SK-N-SH (cell line): ENCODE measurements at regions not wholly inside any gene's neighbourhood (a gene's known extent, or its start where the extent isn't known, plus 50 kb on each side); places are given as distances from the start of the nearest gene placed in this dataset.

Source experiments
- CHD2 ChIP-seq: fragments of 150-350 bp; IDR thresholded peaks from 2 replicates; pipeline ENCODE4 v1.6.1; 2018; ENCODE audit warnings: low read length; ENCODE audit not compliant: partially characterized antibody
- CTCF ChIP-seq: fragments of 200-600 bp; sonication (generic); IDR thresholded peaks from 2 replicates; pipeline ENCODE4 v1.6.1; 2017; ENCODE audit warnings: antibody characterized with exemption, mild to moderate bottlenecking, moderate library complexity
- EZH2phosphoT487 ChIP-seq: fragments of 200-600 bp; sonication (generic); IDR thresholded peaks from 2 replicates; pipeline ENCODE4 v1.6.1; 2017; ENCODE audit warnings: low read depth, mixed run types, mild to moderate bottlenecking, antibody characterized with exemption, moderate library complexity, borderline replicate concordance
- GABPA ChIP-seq: IDR thresholded peaks from 2 replicates; pipeline ENCODE4 v1.4.0; 2012; ENCODE audit warnings: low read depth, mild to moderate bottlenecking
- RAD21 ChIP-seq: IDR thresholded peaks from 2 replicates; pipeline ENCODE4 v1.6.1; 2012; ENCODE audit warnings: mild to moderate bottlenecking, low read length
- REST ChIP-seq: IDR thresholded peaks from 2 replicates; pipeline ENCODE4 v1.6.1; 2012; ENCODE audit warnings: mild to moderate bottlenecking, low read depth, low read length, moderate library complexity
- RFX5 ChIP-seq: IDR thresholded peaks from 2 replicates; pipeline ENCODE4 v1.6.1; 2012; ENCODE audit warnings: mild to moderate bottlenecking, improper control_type of control experiment, low read length
- SMC3 ChIP-seq: IDR thresholded peaks from 2 replicates; pipeline ENCODE4 v1.6.1; 2012; ENCODE audit warnings: low read depth, low read length, improper control_type of control experiment
- TAF1 ChIP-seq: IDR thresholded peaks from 2 replicates; pipeline ENCODE4 v1.6.1; 2012; ENCODE audit warnings: low read depth, mild to moderate bottlenecking, low read length, moderate library complexity, borderline replicate concordance
- YY1 ChIP-seq: IDR thresholded peaks from 2 replicates; pipeline ENCODE4 v1.4.0; 2012; ENCODE audit warnings: low read depth, mild to moderate bottlenecking

GRCh38 chr2:5089409-5089808 lies 602.8 kb upstream of the SOX11 start:
- no peak for TF ChIP-seq CTCF
- TF ChIP-seq EZH2phosphoT487, result no peak
- TF ChIP-seq RAD21, result no peak
- no peak for TF ChIP-seq GABPA
- no peak for TF ChIP-seq CHD2
- TF ChIP-seq SMC3, result no peak
- TF ChIP-seq REST, result no peak
- TF ChIP-seq RFX5, result no peak
- no peak for TF ChIP-seq YY1
- no peak for TF ChIP-seq TAF1
